Mucosa of descending colon (tissue), 3 donors: ENCODE measurements at regions not wholly inside any gene's neighbourhood (a gene's known extent, or its start where the extent isn't known, plus 50 kb on each side); places are given as distances from the start of the nearest gene placed in this dataset.
"Not testable (repeated sequence)": the region's sequence is repeated elsewhere in the genome, so short reads cannot be mapped to it uniquely, and the experiment has no call there.

Experiments used
- ATAC-seq: fragments of 200-7000 bp; cut with Tn5 transposase; one replicate; pipeline ENCODE4 v1.9.1; 2020; ENCODE audit warnings: mild to moderate bottlenecking, moderate library complexity
- DNase-seq, 3 donors: peaks; one replicate each; pipeline ENCODE4 v3.0.0-alpha.2; 2020
- H3K36me3 ChIP-seq: fragments of 200-600 bp; one replicate; pipeline ENCODE4 v1.8.0; 2021; ENCODE audit warnings: low read depth, mild to moderate bottlenecking
- H3K4me1 ChIP-seq: fragments of 200-600 bp; one replicate; pipeline ENCODE4 v1.8.0; 2021; ENCODE audit warnings: low read depth, mild to moderate bottlenecking
- H3K4me3 ChIP-seq: fragments of 200-600 bp; one replicate; pipeline ENCODE4 v1.8.0; 2021; ENCODE audit warnings: mild to moderate bottlenecking
- H3K9me3 ChIP-seq: fragments of 200-600 bp; one replicate; pipeline ENCODE4 v1.8.0; 2021; ENCODE audit warnings: mild to moderate bottlenecking
- intact Hi-C, 2 donors: fragments of 100-400 bp; cut with DNase I in 1 of 2; cut with micrococcal nuclease in 1 of 2; formaldehyde crosslinking; loops; one replicate each; pipeline versions ENCODE4 v1.11.0 to v1.11.1; 2022; cut with DNase I, micrococcal nuclease
- TF ChIP-seq, protein P1 (sequence below): fragments of 200-600 bp; IDR thresholded peaks from one replicate; pipeline ENCODE4 v1.8.0; 2022; ENCODE audit warnings: antibody characterized with exemption, mild to moderate bottlenecking
- donor health status: DM: no; HTN: no; CAD: no; lungs with moderate emphysema.
- donor health status: DM: no; HTN: no; CAD: no.
- donor health status: DM: no; HTN: yes; CAD: no.

- DNase-seq (no peak), ATAC-seq (no peak)
- Histone ChIP-seq H3K9me3 (no peaks in the 10 kb centered on the region), H3K4me3 (no peak overlapping the region), H3K4me1 (no peaks in the 10 kb centered on the region), H3K36me3 (no peaks in the 10 kb centered on the region)
- TF ChIP-seq, protein P1, sequence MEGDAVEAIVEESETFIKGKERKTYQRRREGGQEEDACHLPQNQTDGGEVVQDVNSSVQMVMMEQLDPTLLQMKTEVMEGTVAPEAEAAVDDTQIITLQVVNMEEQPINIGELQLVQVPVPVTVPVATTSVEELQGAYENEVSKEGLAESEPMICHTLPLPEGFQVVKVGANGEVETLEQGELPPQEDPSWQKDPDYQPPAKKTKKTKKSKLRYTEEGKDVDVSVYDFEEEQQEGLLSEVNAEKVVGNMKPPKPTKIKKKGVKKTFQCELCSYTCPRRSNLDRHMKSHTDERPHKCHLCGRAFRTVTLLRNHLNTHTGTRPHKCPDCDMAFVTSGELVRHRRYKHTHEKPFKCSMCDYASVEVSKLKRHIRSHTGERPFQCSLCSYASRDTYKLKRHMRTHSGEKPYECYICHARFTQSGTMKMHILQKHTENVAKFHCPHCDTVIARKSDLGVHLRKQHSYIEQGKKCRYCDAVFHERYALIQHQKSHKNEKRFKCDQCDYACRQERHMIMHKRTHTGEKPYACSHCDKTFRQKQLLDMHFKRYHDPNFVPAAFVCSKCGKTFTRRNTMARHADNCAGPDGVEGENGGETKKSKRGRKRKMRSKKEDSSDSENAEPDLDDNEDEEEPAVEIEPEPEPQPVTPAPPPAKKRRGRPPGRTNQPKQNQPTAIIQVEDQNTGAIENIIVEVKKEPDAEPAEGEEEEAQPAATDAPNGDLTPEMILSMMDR = no peak
- intact Hi-C loops = no loop called here
Measured at GRCh38 chr12:31817120-31817519, 88.3 kb upstream of the AMN1 start.

- DNase-seq (no peak), ATAC-seq (no peak)
- H3K4me1 ChIP-seq = no peaks in the 10 kb centered on the region
- H3K4me3 ChIP-seq = no peak overlapping the region
- H3K9me3 ChIP-seq = no peaks in the 10 kb centered on the region
- TF ChIP-seq, protein P1 = no peak
- no peaks in the 10 kb centered on the region for H3K36me3 ChIP-seq
- intact Hi-C loops = no loop called here
Measured at GRCh38 chr12:31815096-31815495, 86.3 kb upstream of the AMN1 start.

DNA sequence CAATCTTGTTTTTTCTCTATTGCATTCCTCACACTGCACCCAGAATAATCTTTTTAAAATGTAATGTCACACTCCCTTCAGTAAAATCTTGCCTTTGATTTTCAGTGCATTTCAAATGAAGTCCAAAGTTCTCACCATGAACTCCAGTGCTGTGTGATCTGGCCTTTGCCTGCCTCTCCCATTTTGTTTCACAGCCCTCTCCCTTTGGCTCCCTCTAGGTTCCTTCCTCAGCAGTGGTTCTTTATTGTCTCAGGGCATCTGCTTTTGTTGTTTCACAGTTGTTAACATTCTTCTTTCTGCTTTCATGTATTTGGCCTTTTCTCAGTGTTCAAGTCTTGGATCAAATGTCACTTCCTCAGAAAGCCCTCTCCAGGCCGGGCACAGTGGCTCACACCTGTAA is 84.5 kb upstream of the AMN1 start:
- DNase-seq = peak in 1 of 3 donors; percentile 29
- TF ChIP-seq, protein P1 = no peak
- H3K9me3 ChIP-seq = no peaks in the 10 kb centered on the region

DNA sequence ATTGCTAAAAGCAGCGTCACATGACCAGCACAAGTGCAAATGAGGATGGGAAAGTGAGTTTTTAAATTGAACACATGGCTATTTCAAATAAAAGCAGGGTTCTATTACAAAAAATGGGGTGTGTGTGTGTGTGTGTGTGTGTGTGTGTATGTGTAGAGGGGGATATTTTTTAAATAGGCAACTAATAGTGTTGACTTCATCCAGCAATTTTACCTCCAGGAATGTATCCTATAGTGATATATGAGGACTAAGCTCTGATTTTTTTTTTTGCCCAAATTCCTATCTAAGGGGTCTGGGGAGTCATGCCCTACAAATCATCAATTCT is 78.9 kb upstream of the AMN1 start:
- no peaks in the 10 kb centered on the region for H3K9me3 ChIP-seq
- ATAC-seq (no peak), DNase-seq (no peak)
- TF ChIP-seq, protein P1 = no peak
- H3K4me3 ChIP-seq = no peak overlapping the region
- intact Hi-C loops = loop anchor here in 1 of 2 donors (2.0 kb wide), 1 partner anchor 29 kb away; no protein-coding TSS in a partner anchor
- H3K4me1 ChIP-seq = no peaks in the 10 kb centered on the region
- no peaks in the 10 kb centered on the region for H3K36me3 ChIP-seq

More for the DNA sequence above, 84.5 kb upstream of the AMN1 start:
- Histone ChIP-seq H3K4me3 (no peak overlapping the region), H3K4me1 (no peaks in the 10 kb centered on the region), H3K36me3 (no peaks in the 10 kb centered on the region)
- intact Hi-C loops = no loop called here
- peak; percentile 87 for ATAC-seq

DNA sequence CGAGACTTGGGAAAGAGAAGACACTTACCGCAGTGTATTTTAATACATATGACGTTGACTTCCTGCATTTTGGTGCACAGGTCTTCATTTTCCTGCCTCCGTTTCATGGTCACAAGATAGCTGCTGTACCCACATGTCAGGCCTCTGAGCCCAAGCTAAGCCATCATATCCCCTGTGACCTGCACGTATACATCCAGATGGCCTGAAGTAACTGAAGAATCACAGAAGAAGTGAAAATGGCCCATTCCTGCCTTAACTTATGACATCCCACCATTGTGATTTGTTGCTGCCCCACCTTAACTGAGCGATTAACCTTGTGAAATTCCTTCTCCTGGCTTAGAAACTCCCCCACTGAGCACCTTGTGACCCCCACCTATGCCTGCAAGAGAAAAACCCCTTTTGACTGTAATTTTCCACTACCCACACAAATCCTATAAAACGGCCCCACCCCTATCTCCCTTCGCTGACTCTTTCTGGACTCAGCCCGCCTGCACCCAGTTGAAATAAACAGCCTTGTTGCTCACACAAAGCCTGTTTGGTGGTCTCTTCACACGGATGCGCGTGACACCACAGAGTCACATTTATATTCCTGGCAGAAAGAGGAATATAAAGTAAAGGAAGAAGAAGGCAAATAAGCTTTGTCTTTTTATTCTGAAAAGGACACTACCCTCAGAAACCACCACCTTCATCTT is 78.4 kb upstream of the AMN1 start:
- intact Hi-C loops, H3K4me1 ChIP-seq, H3K36me3 ChIP-seq, H3K4me3 ChIP-seq, H3K9me3 ChIP-seq, DNase-seq: not testable (repeated sequence)
- peak; percentile 47 for ATAC-seq

- intact Hi-C loops = not testable (repeated sequence)
Measured at GRCh38 chr12:31805681-31806080, 76.9 kb upstream of the AMN1 start.

DNA sequence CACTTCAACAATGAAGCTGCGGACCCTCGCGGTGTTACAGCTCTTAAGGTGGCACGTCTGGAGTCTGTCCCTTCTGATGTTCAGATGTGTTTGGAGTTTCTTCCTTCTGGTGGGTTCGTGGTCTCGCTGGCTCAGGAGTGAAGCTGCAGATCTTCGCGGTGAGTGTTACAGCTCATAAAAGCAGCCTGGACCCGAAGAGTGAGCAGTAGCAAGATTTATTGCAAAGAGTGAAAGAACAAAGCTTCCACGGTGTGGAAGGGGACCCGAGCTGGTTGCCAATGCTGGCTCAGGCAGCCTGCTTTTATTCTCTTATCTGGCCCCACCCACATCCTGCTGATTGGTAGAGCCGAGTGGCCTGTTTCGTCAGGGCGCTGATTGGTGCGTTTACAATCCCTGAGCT is 75.9 kb upstream of the AMN1 start:
- ATAC-seq, H3K9me3 ChIP-seq, H3K4me3 ChIP-seq, DNase-seq, H3K36me3 ChIP-seq, H3K4me1 ChIP-seq, intact Hi-C loops: not testable (repeated sequence)

More at GRCh38 chr12:31805681-31806080, 76.9 kb upstream of the AMN1 start:
- H3K4me3 ChIP-seq, H3K9me3 ChIP-seq, DNase-seq, ATAC-seq, H3K36me3 ChIP-seq, H3K4me1 ChIP-seq: not testable (repeated sequence)
